HG02938 (cell line): ENCODE measurements at regions not wholly inside any gene's neighbourhood (a gene's known extent, or its start where the extent isn't known, plus 50 kb on each side); places are given as distances from the start of the nearest gene placed in this dataset.

Source experiments
- ATAC-seq: cut with Tn5 transposase; IDR thresholded peaks from one replicate; pipeline ENCODE4 v1.9.1; 2021; ENCODE audit warnings: mild to moderate bottlenecking, moderate library complexity; ENCODE audit not compliant: unreplicated experiment

DNA sequence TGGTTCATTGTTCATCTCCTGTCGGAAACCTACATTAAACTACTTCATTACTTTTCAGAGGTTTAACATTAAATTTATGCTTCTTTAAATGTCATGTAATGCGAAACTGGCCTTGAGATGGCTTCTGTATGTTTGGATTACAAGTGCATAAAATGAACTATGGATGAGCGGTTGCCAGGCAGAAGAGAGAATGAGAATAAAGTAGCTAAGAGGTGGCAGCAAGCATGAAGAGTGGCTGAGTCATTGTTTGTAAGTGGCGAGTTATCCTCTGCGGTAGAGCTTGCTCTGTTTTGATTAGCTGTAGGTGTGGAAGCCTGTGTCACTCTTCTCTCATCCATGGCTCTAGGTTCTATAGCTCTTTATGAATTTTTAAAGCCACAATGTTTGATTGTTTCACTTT is 1139.6 kb upstream of the PCDH9 start:
- no peak for ATAC-seq

DNA sequence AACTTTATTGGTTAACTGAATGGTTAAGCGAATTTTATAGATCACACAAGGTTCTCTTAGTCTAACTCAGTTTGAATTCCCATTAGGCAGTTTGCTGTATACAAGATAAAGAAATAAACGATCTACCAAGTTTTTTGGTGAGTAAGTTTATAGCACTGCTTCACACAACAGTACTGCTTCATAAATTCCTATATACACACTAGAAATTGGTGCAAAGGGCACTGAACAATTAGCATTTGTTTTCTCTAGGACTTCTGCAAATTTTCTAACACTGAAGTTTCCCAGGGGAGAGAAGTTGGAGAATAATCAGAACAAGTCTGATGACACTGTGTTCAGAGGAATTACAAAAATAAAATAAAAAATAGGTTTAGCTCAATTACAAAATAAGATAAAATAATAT is 1138.8 kb upstream of the PCDH9 start:
- no peak for ATAC-seq

DNA sequence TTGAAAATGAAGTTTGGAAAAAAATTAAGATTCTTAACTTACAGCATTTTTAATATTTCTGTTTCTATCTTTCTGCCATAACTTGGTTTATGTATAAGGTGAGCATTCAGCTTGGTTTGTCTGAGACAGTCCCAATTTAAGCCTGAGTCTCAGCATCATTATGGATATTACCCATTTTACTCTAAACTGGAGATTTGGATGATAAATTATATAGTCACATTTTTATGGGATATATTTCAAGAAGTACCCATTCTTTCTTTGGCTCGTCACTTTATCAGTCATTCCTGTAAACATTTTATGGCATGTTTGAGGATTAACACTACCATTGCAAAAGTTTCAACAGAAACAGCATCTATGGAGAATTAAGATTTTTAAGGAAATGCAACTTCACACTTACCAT is 1129.0 kb upstream of the PCDH9 start:
- no peak for ATAC-seq

DNA sequence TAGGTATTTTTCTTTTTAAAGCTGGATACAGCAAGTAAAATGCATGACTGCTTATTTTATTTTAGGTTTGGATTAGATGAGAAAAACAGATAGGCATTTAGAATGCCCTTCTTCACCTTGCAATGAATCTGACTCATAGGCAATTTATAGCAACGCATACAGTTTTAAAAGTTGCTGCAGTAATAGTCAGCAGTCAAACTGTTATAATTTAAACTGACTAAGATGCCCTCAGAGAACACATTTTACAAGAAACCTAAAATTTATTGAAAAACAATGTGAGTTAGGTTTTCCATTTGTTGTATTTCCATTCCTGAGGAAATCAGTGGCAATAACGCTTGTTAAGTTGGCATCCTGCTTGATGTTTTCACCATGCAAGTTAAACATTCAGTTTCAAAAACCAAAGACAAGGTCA is 1128.2 kb upstream of the PCDH9 start:
- no peak for ATAC-seq

DNA sequence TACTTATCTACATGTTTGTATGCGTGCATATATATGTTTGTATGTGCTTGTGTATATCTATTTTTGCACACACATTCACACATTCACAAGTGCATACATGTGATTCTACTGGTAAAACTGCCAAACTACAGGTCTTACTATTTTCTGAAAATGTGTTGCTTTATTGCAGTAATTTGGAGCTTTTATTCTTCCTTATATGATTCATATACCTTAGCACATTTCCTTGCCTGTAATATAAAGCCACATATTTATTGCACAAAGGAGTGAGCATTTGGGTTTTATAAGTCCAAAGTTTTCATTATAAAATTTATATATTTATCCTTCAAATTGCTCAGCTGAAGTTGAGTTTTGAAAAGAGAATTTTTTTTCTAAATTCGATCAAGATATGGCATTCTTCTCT is 1120.4 kb upstream of the PCDH9 start:
- ATAC-seq: no peak

DNA sequence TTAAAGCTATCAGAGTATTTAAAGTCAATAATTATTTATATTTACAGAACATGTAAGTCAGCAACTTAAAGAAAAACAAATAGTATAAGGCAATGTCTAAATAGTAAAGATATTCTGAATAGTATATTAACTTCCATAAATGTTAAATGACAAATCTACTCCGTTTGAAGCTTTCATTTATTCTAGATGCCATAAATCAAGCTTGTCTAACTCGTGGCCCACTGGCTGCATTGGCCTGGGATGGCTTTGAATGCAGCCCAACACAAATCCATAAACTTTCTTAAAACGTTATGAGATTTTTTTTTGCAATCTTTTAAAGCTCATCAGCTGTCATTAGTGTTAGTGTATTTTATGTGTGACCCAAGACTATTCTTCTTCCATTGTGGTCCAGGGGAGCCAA is 1117.1 kb upstream of the PCDH9 start:
- ATAC-seq: no peak

DNA sequence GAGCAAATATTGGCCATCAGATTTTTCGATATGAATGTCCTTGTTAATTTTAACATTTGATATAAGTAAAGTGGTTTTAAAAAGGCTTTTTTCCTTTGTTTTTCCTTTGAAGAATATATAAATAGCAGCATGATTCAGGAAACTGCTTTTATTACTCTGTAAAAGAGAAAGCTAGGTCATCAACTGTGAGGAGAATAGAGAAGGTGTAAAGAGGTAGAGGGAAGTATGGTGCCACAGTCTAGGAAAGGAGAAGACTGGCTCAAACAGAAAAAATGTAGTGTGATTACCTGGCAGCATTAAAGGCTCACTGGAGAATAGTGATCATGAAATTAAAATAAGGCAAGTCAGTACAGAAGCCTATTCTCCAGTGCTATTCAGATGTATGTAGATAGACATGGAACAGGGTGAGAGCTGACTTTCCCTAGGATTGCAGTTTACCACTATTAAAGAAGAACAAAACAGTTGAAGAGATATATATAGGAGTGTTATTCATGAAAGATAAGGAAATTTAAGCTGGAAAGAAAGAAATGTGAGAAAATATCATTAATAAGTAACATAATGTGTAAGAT is 1115.9 kb upstream of the PCDH9 start:
- ATAC-seq: no peak

DNA sequence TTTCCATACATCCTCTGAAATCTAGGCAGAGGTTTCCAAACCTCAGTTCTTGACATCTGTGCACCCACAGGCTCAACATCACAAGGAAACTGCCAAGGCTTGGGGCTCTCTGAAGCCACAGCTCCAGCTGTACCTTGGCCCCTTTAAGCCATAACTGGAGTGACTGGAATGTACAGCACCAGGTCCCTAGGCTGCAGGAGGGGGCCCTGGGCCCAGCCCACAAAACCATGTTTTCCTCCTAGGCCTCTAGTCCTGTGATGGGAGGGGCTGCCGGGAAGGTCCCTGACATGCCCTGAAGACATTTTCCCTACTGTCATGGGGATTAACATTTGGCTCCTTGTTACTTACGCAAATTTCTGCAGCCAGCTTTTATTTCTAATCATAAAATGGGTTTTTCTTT is 1093.0 kb upstream of the PCDH9 start:
- no peak for ATAC-seq

DNA sequence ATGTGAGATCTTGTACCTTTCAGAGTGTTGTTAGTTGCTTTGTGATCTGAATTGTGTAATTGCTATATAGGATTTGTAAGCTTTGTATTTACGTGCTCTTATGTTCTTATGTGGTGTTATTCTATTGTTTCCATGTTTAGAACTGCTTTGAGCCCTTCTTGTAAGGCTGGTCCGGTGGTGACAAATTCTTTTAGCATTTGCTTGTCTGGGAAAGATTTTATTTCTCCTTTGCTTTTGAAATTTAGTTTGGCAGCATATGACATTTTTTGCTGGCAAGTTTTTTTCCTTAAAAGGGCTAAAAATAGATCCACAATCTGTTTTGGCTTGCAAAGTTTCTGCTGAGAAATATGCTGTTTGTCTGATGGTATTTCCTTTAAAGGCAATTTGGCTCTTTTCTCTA is 1089.2 kb upstream of the PCDH9 start:
- no peak for ATAC-seq

DNA sequence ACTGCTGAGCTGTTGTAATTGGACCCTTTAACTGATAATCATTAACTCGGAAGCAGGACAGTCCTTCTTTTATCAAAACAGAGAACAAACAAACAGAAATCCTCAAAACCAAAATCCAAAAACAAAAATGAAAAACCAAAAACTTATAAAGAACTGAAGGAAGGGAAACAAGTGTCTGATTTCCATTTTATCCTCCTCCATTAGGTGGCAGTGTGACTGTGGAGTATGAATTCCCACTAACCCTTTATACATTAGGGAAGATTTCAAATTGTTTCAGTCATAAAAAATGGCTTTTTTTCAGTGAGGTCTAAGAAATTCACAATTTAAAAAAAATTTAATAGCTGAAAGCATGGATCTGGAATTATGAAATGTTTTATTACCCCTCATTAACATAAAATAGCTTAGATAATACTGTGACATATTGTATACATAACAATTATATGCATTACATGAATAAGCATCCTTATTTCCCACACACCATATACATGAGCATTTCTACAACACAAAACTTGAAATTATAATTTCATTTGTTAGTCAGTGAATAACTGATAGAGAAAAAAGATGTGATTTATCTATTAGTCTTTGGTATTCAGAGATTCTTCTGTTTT is 1074.3 kb upstream of the PCDH9 start:
- ATAC-seq: no peak

DNA sequence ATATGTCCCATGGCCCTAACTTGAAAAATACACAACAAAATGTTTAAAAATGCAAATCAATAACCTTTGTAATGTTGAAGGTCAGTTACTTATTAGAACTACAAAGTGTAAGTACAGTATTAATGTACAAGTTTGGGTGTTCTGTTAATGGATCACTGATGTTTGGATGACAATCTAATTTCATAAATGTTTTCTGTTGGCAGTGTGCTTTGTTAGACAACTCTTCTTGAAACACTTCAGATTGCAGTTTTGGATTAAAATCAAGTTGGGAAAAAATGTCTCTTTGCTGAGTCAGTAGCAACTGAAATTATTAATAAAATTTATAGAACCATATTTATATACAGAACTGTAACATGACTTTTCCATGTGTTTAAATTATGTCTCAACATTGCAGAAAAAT is 1063.5 kb upstream of the PCDH9 start:
- no peak for ATAC-seq

DNA sequence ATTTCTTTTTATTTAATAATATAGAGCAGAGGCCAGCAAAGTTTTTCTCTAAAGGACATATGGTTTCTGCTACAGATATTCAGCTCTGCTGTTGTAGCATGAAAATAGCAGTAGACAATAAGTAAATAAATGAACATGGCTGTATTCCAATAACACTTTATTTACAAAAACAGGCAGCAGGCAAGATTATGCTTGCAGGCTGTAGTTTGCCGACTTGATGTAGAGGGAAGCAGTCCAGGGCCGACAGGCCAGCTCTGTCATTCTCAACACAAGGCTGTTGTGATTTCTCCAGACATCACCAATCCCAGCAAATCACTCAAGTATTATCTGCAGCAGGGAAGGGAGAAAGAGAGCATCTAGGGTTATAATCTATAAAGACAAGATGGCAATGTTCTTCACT is 1062.5 kb upstream of the PCDH9 start:
- no peak for ATAC-seq

DNA sequence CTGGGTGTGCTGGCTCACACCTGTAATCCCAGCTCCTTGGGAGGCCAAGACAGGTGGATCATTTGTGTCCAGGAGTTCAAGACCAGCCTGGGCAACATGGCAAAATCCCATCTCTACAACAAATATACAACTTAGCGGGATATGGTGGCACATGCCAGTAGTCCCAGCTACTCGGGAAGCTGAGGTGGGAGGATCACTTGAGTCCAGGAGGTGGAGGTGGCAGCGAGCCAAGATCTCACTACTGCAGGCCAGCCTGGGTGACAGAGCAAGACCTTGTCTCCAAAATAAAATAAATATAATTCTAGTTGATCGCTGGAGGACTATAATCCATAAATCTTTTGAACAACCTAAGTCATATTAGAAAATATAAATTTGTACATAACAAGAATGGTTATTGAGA is 1061.5 kb upstream of the PCDH9 start:
- ATAC-seq: no peak

DNA sequence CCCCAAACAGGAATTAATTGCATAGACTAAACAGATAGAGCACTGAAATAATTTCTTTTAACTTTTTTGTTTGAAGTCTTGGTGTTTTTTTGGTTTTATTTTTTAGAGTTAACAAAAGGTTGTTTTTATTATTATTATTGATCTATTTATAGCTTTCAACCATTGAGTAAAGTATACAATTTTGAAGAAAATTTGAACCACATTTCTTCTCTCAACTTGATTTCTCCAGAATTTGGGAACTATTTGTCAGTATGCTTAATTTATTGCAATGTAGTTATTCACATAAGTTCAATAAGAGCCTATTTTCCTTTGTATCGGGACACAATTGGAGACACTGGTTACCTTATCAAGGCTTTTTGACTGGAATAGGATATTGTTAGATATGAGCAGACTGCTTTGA is 1045.6 kb upstream of the PCDH9 start:
- no peak for ATAC-seq

DNA sequence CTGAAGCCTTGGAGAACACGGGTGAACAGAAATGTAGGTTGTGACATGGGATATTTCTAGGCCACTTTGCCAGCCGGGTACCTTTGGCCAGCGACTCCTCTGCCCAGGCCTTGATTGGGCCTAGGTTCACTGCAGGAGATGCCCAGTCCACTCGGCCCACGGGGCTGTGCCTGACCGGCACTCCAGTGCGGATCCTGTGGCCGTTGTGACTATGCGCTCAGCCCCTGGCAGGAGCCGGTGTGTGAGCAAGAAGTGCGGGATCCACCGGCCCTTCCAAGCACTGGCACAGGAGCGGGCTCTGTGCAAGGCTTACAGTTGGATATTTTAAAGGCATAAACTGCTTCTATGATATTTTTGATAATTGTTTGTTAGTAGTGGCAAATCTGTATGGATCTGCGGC is 1042.5 kb upstream of the PCDH9 start:
- no peak for ATAC-seq

DNA sequence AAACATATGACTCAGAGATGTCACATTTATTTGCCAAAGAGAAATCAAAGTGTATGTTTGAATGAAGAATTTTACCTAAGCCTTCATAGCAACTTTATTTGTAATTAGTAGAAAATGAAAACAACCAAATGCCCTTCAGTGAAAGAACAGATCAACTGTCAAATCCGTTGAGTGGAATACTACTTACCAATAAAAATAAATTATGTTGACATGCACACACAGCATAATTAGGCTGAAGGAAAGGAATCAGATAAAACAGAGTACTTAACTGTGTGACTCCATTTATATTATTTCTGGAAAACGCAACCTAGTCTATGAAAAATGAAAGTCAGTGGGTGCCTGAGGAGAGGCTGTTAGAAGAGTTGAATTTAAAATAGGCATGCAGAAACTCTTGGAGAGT is 1034.6 kb upstream of the PCDH9 start:
- ATAC-seq: no peak

DNA sequence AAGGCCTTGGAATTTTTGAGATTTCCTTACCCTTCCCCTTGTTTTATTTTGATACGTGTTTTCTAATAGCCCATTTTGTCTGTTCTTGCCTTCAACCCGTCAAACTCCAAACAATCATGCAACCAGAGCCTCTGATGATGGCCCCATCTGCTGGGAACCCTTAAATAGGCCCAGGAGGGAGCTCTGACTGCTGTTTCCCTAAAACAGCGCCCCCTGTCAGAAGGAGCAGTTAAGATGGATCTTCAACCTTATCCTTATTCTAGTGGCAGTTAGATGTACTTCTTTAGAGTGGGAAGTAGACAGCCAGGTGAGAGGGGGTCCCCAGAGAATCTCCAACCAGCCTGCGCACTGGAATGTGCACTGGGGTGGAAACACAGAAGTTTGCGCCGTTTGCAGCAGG is 1031.0 kb upstream of the PCDH9 start:
- no peak for ATAC-seq

DNA sequence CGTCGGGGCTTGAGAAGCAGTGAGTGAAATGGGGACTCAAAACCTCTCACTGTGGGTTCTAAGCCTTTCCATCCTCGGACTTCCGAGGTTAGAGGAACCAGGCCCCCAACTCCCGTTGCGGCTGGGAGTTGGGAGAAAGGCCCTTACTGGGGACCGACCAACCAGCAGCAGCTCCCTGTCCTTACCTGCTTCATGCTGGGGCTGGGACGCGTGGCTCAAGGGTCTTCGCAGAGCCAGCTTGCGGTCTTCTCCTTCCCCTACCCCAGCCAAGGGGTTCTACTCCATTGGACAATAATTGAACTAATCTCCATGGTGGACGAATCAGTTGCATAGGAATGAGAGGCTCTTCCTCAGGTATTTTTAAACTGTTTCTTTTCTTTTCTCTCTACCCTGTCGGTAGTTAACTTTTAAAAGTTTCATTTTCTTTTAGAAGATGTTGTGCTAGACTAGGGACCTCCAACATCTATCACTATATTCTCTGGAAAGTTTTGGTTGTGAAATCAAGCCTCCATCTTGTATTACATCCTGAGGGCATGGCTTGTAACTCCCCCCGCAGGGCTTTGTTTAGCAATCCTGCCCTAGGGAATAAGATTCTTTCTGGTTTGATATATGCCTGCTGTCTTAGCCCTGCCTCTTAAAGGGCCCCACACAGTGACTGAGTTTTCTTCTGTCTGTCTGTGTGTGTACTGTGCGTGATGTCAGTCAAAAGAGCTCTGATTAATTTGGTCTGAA is 1027.1 kb upstream of the PCDH9 start:
- no peak for ATAC-seq

DNA sequence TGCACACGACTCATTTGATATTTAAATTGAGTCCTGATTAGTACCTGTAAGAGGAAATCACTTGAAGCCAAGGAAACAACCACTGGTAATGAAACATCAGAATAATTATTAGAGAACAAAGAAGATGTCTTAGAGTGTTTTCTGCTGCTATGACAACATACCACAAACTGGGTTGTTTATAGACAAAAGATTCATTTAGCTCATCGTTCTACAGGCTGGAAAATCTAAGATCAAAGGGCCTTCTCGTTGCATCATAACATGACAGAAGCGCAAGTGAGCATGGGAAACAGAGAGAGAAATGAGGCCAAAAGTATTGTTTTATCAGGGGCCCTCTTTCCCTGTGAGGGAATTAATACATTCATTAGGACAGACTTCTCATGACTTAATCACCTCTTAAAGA is 1024.0 kb upstream of the PCDH9 start:
- ATAC-seq: no peak

DNA sequence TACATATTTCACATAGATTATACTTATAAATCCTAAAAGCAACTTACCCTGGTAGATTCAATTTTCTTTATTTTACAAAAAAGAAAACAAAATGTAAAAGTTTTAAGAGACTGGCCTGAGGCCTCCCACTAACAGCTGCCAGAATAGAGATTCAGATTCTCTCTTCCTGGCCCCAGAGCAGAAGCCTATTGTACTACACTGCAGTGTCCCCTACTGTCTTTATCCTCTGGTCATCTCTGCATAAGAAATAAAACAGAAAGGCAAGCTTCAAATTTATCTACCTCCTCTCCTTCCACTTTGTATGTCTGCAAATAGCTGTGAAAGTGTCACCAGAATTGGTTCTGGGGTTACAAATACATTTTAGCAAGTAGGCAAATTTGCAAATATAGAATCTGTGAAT is 1004.1 kb upstream of the PCDH9 start:
- no peak for ATAC-seq

DNA sequence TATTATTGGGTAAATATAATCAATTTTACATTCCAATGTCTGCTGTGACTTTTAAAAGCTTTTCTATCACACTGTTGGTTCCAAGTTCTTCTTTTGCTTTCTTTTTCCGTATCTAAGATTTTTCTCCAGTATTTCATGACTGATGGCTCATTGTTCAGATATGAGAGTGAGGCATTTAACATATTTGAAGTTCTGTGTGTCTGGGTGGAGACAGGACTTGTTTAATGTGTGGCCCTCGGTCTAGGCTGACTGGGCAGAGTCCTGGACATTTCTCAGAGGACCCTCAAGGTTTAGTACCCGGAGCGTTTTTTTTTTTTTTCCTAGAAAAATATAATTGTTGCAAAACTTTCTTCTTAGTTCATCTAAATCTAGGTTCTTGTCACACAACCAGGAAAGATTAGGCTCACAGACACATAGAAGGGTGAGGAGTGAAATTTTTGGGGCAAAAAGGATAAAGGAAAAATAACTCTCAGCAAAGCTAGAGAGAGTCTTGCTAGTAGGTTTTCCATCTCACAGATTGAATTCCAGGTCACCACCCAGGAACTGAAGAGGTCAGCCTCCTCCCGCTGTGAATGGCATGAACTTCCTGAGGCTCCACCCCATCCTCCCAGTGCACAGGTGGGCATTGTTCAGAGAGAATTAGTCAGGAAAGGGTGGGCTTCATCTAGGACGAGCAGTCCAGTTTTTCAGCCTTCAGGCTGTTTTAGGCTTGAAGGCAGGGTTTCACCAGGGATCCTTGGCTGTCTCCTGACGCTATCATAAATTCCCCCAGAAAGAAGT is 1002.4 kb upstream of the PCDH9 start:
- no peak for ATAC-seq
